Right cardiac atrium (tissue), 5 donors: ENCODE measurements at regions not wholly inside any gene's neighbourhood (a gene's known extent, or its start where the extent isn't known, plus 50 kb on each side); places are given as distances from the start of the nearest gene placed in this dataset.
"Not testable (repeated sequence)": the region's sequence is repeated elsewhere in the genome, so short reads cannot be mapped to it uniquely, and the experiment has no call there.

Experiments used
- ATAC-seq, 2 donors: fragments of 200-7000 bp; cut with Tn5 transposase; one replicate each; pipeline versions ENCODE4 v1.8.0 to v1.9.1; 2020; ENCODE audit warnings: moderate library complexity in 2 of 2, mild to moderate bottlenecking in 1 of 2
- DNase-seq, 3 donors: peaks; one replicate each; pipeline ENCODE4 v3.0.0-alpha.2; 2020
- H3K27ac ChIP-seq: one replicate; pipeline ENCODE4 v1.5.1; 2013; ENCODE audit warnings: mild to moderate bottlenecking, low read length, control low read depth, moderate library complexity
- H3K27me3 ChIP-seq: one replicate; pipeline ENCODE4 v1.6.1; 2013; ENCODE audit not compliant: control insufficient read depth, insufficient read depth
- H3K4me1 ChIP-seq: one replicate; pipeline ENCODE4 v1.6.1; 2013; ENCODE audit warnings: low read length; ENCODE audit not compliant: control insufficient read depth, insufficient read depth
- H3K4me3 ChIP-seq: one replicate; pipeline ENCODE4 v1.5.1; 2013; ENCODE audit warnings: low read length, control low read depth
- H3K9me3 ChIP-seq: one replicate; pipeline ENCODE4 v1.6.1; 2013; ENCODE audit warnings: low read length; ENCODE audit not compliant: control insufficient read depth
- WGBS: extraction: QIAGEN DNeasy Blood & Tissue Kit; methylation state at CpG from one replicate; pipeline ENCODE4 v1.1.7; 2013; 5-methylcytosine and 5-hydroxymethylcytosine counted together
- intact Hi-C, 4 donors: fragments of 100-400 bp; cut with DNase I; formaldehyde crosslinking; loops; one replicate each; pipeline versions ENCODE4 v1.11.0 to v1.14.0; 2022 to 2023
- donor health status: healthy with polysubstance abuse.
- donor health status: DM: no; HTN: yes; CAD: no.
- donor health status: DM: no; HTN: no; CAD: no.
- donor health status: DM: no; HTN: yes; CAD: no; lungs with severe emphysema.
- donor health status: DM: yes; HTN: yes; CAD: no.

DNA sequence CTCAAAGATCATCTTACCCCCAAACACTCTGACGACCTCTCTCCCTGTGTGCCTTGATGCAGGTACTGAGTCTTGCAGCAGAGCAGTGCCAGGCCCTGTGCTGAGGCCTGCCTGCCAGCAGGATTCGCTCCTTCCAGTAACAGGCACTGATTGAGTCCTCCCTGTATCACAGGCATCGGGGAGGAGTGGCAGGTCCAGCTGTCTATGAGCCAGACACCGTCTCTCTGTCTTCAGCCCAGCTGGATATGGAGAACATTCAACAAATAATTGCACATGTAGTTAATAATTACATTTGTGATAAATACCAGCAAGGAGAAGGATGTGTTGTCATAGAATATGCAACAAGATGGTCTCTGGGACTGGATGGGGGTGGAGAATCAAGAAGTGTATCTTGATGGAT is 129.1 kb downstream of the GOLGA8T start:
- DNase-seq, H3K4me1 ChIP-seq, H3K9me3 ChIP-seq, H3K27ac ChIP-seq, H3K27me3 ChIP-seq, H3K4me3 ChIP-seq, intact Hi-C loops, ATAC-seq: not testable (repeated sequence)
- 74% methylated on average over 3 of the region's 4 CpGs for WGBS

DNA sequence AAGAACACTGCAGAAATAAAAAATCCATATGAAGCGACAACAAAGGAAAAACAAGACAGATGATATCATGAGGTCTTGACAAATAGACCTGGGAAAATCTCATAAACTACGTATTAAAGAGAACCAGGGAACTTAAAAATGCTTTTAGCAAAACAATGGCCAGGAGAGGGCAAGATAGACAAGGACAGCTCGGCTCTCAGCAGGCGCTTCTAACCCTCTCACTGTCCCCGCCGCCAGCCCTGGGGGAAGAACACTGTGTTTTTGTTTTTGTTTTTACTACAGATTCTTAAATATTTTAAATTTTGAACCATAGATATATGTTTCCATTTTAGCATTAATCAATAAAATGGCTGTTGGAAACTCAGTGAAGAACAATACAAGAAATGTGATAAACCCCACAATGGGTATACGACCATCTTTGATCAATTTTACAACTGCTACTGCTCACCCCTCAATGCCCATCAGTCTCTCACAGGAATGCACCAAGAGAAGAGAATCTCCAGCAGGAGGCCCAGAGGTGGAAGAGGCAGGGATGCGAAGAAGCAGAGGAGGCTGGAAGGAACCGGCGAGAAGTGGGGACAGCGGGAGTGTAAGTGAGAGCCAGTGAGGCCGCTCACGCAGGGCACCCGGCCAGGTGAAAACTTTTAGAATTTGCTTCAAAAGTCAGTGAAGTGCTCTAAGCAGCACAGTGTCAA is 98.0 kb downstream of the CHRFAM7A start:
- DNase-seq, intact Hi-C loops, H3K27ac ChIP-seq, H3K9me3 ChIP-seq, H3K4me1 ChIP-seq, H3K4me3 ChIP-seq, ATAC-seq, H3K27me3 ChIP-seq: not testable (repeated sequence)
- WGBS = 96% methylated on average over 8 of the region's 14 CpGs

DNA sequence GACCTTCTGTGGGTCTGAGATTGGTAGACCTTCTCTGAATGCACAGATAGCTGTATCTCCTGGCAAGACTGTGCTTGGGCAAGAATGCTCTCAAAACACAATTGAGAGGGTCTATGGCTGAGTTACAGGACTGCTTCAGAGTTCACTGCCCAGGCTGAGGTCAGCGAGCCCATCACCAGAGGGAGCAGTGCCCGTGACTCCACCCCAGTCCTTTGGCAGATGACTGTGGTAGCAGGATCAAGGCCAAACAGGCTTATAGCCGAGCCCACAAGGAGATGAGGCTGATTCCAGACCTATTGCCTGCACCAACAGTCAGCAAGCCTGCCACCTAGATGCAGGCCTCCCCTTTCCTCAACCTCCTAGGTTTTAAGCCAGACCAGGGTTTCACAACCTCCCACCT is 89.4 kb downstream of the CHRFAM7A start:
- H3K9me3 ChIP-seq, ATAC-seq, H3K27me3 ChIP-seq, H3K4me1 ChIP-seq, H3K27ac ChIP-seq, DNase-seq, intact Hi-C loops, H3K4me3 ChIP-seq: not testable (repeated sequence)
- no CpG with 5 or more reads among the region's 3 CpGs for WGBS
